Left ventricle myocardium superior (tissue), 1 donor: ENCODE measurements at regions not wholly inside any gene's neighbourhood (a gene's known extent, or its start where the extent isn't known, plus 50 kb on each side); places are given as distances from the start of the nearest gene placed in this dataset.

Experiments used
- ATAC-seq: fragments of 200-7000 bp; cut with Tn5 transposase; one replicate; pipeline ENCODE4 v1.9.1; 2020; ENCODE audit warnings: mild to moderate bottlenecking, moderate library complexity
- DNase-seq: peaks from one replicate; pipeline ENCODE4 v3.0.0-alpha.2; 2020
- intact Hi-C: fragments of 100-400 bp; cut with micrococcal nuclease; formaldehyde crosslinking; loops from one replicate; pipeline ENCODE4 v1.11.0; 2022
- donor health status: DM: no; HTN: yes; CAD: no; lungs with severe emphysema.

GRCh38 chr1:5010236-5010635, 355.8 kb downstream of the AJAP1 start:
- no peak for DNase-seq

GRCh38 chr1:5009376-5010065, 355.1 kb downstream of the AJAP1 start:
- DNase-seq (no peak), ATAC-seq (no peak)
- intact Hi-C loops = no loop called here

More at GRCh38 chr1:5010236-5010635, 355.8 kb downstream of the AJAP1 start:
- intact Hi-C loops = no loop called here
- ATAC-seq = no peak

DNA sequence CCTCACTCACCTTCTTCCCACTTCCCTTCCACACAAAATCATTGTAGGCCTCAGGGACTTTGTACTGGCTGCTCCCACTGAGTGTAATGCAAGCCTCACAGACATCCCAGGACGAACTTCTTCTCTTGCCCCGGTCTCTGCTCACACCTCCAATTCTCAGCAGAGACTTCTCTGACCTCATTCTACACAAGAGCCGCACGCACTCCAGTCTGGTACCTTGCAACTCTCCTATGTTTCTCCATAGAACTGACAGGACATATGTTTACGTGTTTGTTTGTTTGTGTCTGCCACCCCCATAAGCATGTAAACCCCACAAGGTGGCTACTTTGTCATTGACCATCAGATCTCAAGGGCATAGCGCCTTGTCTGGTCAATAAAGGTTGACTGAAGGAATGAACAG, 350.8 kb downstream of the AJAP1 start:
- no peak for ATAC-seq
- intact Hi-C loops = no loop called here
- no peak for DNase-seq

DNA sequence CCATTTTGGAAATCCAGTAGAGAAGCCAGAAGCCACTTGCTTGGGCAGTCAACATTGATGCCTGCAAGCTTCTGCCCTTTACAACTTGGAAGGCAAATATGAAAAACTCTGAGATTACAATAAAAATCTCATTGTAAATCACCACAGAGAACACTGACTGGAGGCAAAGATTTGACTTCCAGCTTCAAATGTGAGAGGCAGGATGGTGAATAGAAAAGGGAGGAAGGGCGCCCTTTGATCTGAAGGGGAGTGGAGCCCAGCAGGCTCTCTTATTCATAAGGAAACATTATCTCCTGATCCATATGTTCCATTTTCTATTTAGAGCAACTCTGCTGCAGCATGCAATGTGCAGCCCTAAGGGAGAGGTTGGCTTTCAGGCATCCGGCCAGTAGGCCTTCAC, 348.3 kb downstream of the AJAP1 start:
- intact Hi-C loops = no loop called here
- DNase-seq (no peak), ATAC-seq (no peak)

- ATAC-seq = no peak
- no peak for DNase-seq
- intact Hi-C loops = no loop called here
These were observed 347.1 kb downstream of the AJAP1 start for GRCh38 chr1:5001466-5001865.

- intact Hi-C loops = no loop called here
- no peak for DNase-seq
- no peak for ATAC-seq
These were observed 331.9 kb downstream of the AJAP1 start for GRCh38 chr1:4986306-4986705.

DNA sequence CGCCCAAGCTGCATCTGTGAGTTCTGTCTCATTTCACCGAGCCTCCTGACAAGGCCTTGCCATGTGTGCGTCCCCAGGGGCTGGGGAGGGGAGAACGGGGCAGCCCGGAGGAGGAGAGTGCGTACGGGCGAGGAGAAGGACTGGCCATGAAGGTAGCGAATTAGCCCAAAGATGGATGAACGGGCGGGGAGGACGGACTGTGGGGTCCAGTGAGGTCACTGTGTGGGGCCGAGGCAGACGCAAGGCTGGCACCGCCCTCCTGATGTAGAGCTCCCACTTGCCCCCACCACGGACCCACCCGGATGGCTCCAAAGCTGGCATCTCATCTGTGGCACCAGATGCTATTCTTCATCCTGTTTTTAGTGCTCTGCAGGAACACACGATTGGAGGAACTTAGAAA, 330.4 kb downstream of the AJAP1 start:
- intact Hi-C loops = no loop called here
- ATAC-seq = no peak
- no peak for DNase-seq

- intact Hi-C loops = no loop called here
- DNase-seq (no peak), ATAC-seq (no peak)
These were observed 325.8 kb downstream of the AJAP1 start for GRCh38 chr1:4980211-4980610.

- ATAC-seq (peak; percentile 48), DNase-seq (no peak)
These were observed 324.4 kb downstream of the AJAP1 start for GRCh38 chr1:4978660-4979390.

GRCh38 chr1:4977701-4978100, 323.3 kb downstream of the AJAP1 start:
- intact Hi-C loops = no loop called here
- DNase-seq (no peak), ATAC-seq (no peak)

More at GRCh38 chr1:4978660-4979390, 324.4 kb downstream of the AJAP1 start:
- intact Hi-C loops = no loop called here

GRCh38 chr1:4976859-4977440, 322.5 kb downstream of the AJAP1 start:
- no peak for ATAC-seq
- no peak for DNase-seq
- intact Hi-C loops = no loop called here

DNA sequence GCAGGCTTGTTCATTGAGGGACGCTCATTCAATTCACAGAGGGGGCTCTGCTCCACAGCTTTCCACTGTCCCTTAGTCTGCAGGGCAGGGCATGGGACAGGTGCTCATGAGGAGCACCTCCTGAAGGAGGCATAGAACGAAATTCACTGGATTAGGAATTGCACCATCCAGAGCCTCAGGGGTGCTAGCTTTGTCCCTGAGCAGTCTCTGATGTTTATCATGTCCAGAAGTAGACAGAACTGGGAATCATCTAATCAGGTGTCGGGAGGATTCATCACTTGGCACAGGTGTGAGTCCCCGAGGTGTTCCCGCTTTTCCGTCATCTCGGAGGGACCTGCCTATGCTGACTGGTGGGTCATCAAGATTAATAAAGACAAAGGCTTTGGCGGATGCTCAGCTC, 321.4 kb downstream of the AJAP1 start:
- no peak for DNase-seq
- intact Hi-C loops = no loop called here
- ATAC-seq = no peak

- DNase-seq (no peak), ATAC-seq (no peak)
- intact Hi-C loops = no loop called here
These were observed 320.7 kb downstream of the AJAP1 start for GRCh38 chr1:4974981-4975685.

- intact Hi-C loops = no loop called here
- DNase-seq (no peak), ATAC-seq (no peak)
These were observed 318.9 kb downstream of the AJAP1 start for GRCh38 chr1:4973341-4973740.

DNA sequence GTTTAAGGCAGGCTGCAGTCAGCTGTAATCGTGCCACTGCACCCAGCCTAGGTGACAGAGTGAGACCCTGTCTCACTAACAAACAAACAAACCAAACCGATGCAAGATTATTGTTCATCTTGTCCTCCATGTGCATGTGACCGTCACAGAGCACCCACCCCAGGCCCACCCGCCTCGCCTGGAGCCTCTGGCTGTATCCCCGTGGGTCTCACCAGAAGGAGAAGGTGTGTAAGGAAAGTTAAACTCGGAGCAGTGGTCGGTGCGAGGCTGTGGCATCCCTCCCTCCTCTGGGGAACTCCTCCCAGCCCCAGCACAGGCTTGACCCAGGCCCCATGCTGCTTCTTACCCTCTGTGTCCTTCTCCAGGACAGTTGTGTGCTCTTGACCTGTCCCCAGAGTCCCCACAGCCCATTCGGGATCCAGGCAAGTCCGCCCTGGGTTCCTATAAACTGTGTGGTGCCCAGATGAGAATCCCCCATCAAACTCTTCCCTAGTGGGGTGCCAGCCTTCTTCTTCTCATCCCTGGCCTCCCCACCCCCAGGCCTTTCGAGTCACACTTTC, 318.4 kb downstream of the AJAP1 start:
- ATAC-seq (no peak), DNase-seq (no peak)
- intact Hi-C loops = no loop called here

GRCh38 chr1:4971666-4972065, 317.3 kb downstream of the AJAP1 start:
- ATAC-seq (no peak), DNase-seq (no peak)
- intact Hi-C loops = no loop called here

DNA sequence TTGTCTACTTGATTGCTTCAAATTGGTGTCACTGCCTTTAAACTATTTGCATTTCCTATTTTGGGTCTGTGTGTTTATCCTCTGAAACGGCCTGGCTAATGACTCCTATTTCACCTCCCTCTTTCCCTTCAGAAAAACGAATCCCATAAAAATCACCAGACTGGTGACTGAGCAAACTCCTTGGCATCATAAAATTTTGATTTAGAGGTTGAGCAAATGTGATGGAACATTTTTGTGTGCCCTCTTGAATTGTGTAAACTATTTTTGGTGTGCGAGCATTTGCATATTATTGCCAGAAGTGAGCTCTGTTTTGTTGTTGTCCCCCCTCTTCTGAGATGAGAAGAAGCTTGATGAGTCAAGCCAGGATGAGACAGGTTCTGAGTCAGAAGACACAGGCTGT, 316.1 kb downstream of the AJAP1 start:
- DNase-seq = no peak
- ATAC-seq = no peak
- intact Hi-C loops = no loop called here

- DNase-seq (no peak), ATAC-seq (no peak)
- intact Hi-C loops = no loop called here
These were observed 315.2 kb downstream of the AJAP1 start for GRCh38 chr1:4969556-4970129.

GRCh38 chr1:4965346-4966075, 311.1 kb downstream of the AJAP1 start:
- intact Hi-C loops = no loop called here
- DNase-seq = no peak
- ATAC-seq = no peak
